Sigmoid colon (tissue), 6 donors: ENCODE measurements at regions not wholly inside any gene's neighbourhood (a gene's known extent, or its start where the extent isn't known, plus 50 kb on each side); places are given as distances from the start of the nearest gene placed in this dataset.

Experiments
- DNase-seq: peaks from one replicate; pipeline ENCODE4 v3.0.0-alpha.2; 2019
- H3K27ac ChIP-seq, 4 donors: fragments of 200-600 bp; sonication (generic); one replicate each; pipeline ENCODE4 v1.5.1; 2016 to 2019; ENCODE audit warnings: mild to moderate bottlenecking in 1 of 4
- H3K27me3 ChIP-seq, 3 donors: fragments of 200-600 bp; sonication (generic); one replicate each; pipeline ENCODE4 v1.5.1; 2019; ENCODE audit warnings: mild to moderate bottlenecking in 1 of 3
- H3K36me3 ChIP-seq, 4 donors: fragments of 200-600 bp; sonication (generic); one replicate each; pipeline ENCODE4 v1.5.1; 2016 to 2019
- H3K4me1 ChIP-seq, 4 donors: fragments of 200-600 bp; sonication (generic); one replicate each; pipeline ENCODE4 v1.5.1; 2017 to 2019
- H3K4me3 ChIP-seq, 4 donors: fragments of 200-600 bp; sonication (generic); one replicate each; pipeline ENCODE4 v1.5.1; 2017 to 2019; ENCODE audit warnings: mild to moderate bottlenecking in 2 of 4, moderate library complexity in 1 of 4
- H3K9me3 ChIP-seq, 4 donors: fragments of 200-600 bp in 3 of 4; sonication (generic) in 3 of 4; one replicate each; pipeline versions ENCODE4 v1.5.1 to v1.6.1; 2013 to 2019
- EP300 ChIP-seq, 4 donors: sonication (generic); formaldehyde crosslinking; IDR thresholded peaks; one replicate each; pipeline ENCODE4 v1.6.1; 2017; ENCODE audit warnings: antibody characterized with exemption in 4 of 4
- POLR2A ChIP-seq, 2 donors: fragments of 450-650 bp; IDR thresholded peaks; one replicate each; pipeline ENCODE4 v1.6.1; 2016; ENCODE audit warnings: antibody characterized with exemption in 2 of 2, mild to moderate bottlenecking in 2 of 2, moderate library complexity in 2 of 2
- POLR2AphosphoS5 ChIP-seq, 4 donors: sonication (generic); formaldehyde crosslinking; IDR thresholded peaks; one replicate each; pipeline ENCODE4 v1.6.1; 2017; ENCODE audit warnings: antibody characterized with exemption in 4 of 4
- WGBS, 2 donors: extraction: QIAGEN DNeasy Blood & Tissue Kit; methylation state at CpG; one replicate each; pipeline ENCODE4 v1.1.7; 2013; 5-methylcytosine and 5-hydroxymethylcytosine counted together
- intact Hi-C: fragments of 100-400 bp; cut with DNase I; formaldehyde crosslinking; loops from one replicate; pipeline ENCODE4 v1.15.1; 2023
- TF ChIP-seq, protein P1 (sequence below), 4 experiments: fragments of 450-650 bp in 3 of 4; fragments of 200-600 bp in 1 of 4; IDR thresholded peaks; one replicate each; pipeline ENCODE4 v1.5.1; 2016 to 2019; ENCODE audit warnings: antibody characterized with exemption in 4 of 4, mild to moderate bottlenecking in 3 of 4, moderate library complexity in 2 of 4
- donor health status: healthy with polysubstance abuse.
- donor health status: healthy.

GRCh38 chr2:226618544-226618874, 181.1 kb downstream of the IRS1 start:
- TF ChIP-seq POLR2AphosphoS5 (IDR thresholded peaks at IDR 0.05) (no peak), EP300 (IDR thresholded peaks at IDR 0.05) (no peak), POLR2A (IDR thresholded peaks at IDR 0.05) (no peak)
- TF ChIP-seq, protein P1, sequence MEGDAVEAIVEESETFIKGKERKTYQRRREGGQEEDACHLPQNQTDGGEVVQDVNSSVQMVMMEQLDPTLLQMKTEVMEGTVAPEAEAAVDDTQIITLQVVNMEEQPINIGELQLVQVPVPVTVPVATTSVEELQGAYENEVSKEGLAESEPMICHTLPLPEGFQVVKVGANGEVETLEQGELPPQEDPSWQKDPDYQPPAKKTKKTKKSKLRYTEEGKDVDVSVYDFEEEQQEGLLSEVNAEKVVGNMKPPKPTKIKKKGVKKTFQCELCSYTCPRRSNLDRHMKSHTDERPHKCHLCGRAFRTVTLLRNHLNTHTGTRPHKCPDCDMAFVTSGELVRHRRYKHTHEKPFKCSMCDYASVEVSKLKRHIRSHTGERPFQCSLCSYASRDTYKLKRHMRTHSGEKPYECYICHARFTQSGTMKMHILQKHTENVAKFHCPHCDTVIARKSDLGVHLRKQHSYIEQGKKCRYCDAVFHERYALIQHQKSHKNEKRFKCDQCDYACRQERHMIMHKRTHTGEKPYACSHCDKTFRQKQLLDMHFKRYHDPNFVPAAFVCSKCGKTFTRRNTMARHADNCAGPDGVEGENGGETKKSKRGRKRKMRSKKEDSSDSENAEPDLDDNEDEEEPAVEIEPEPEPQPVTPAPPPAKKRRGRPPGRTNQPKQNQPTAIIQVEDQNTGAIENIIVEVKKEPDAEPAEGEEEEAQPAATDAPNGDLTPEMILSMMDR (IDR thresholded peaks at IDR 0.05) = no peak
- Histone ChIP-seq H3K27me3 (no peaks in the 10 kb centered on the region), H3K36me3 (no peaks in the 10 kb centered on the region), H3K4me1 (peaks cover 0 to 13% (median 9%) of the 10 kb centered on the region in 4 donors), H3K4me3 (no peak overlapping the region), H3K27ac (no peak overlapping the region), H3K9me3 (no peaks in the 10 kb centered on the region)
- intact Hi-C loops = no loop called here
- no peak for DNase-seq
- 19 to 67% methylated on average over 6 of the region's 6 CpGs for WGBS, 2 donors

GRCh38 chr2:226615891-226616290, 183.7 kb downstream of the IRS1 start:
- intact Hi-C loops = no loop called here
- H3K36me3 ChIP-seq = no peaks in the 10 kb centered on the region
- no peak for TF ChIP-seq POLR2A (IDR thresholded peaks at IDR 0.05)
- no peak for TF ChIP-seq POLR2AphosphoS5 (IDR thresholded peaks at IDR 0.05)
- TF ChIP-seq EP300 (IDR thresholded peaks at IDR 0.05) = no peak
- TF ChIP-seq, protein P1 (IDR thresholded peaks at IDR 0.05) = no peak
- 65 to 80% methylated on average over 2 of the region's 2 CpGs for WGBS, 2 donors
- no peaks in the 10 kb centered on the region for H3K4me1 ChIP-seq
- H3K27ac ChIP-seq = no peak overlapping the region
- H3K4me3 ChIP-seq = no peak overlapping the region
- no peak for DNase-seq
- no peaks in the 10 kb centered on the region for H3K27me3 ChIP-seq
- no peaks in the 10 kb centered on the region for H3K9me3 ChIP-seq

DNA sequence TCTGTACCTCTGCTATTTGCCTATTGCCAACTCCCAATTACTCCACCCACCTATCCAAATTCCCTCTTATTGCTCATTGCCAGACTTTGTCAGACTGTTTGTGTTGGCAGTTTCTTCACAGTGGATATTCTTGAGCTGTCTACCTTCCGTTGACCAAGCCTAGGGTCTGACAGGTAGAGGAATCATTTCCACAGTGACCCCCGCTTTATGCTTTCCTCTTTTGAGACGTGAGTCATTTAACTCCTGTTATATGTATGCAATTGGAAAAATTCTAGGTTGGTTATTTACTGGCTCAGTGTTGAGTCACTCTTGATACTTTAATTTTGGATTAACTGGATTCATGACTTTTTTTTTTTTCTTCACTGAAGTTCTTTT, 187.7 kb downstream of the IRS1 start:
- Histone ChIP-seq H3K36me3 (no peaks in the 10 kb centered on the region), H3K4me3 (no peak overlapping the region), H3K4me1 (no peaks in the 10 kb centered on the region), H3K27me3 (no peaks in the 10 kb centered on the region), H3K27ac (no peak overlapping the region), H3K9me3 (no peaks in the 10 kb centered on the region)
- intact Hi-C loops = no loop called here
- TF ChIP-seq, protein P1 (IDR thresholded peaks at IDR 0.05) = no peak
- TF ChIP-seq POLR2AphosphoS5 (IDR thresholded peaks at IDR 0.05) (no peak), POLR2A (IDR thresholded peaks at IDR 0.05) (no peak), EP300 (IDR thresholded peaks at IDR 0.05) (no peak)
- 82 to 93% methylated on average over 3 of the region's 3 CpGs for WGBS, 2 donors
- DNase-seq = no peak

- intact Hi-C loops = no loop called here
Observed at GRCh38 chr2:226611196-226611943, 188.2 kb downstream of the IRS1 start.

More at GRCh38 chr2:226611196-226611943, 188.2 kb downstream of the IRS1 start:
- no peaks in the 10 kb centered on the region for H3K9me3 ChIP-seq
- no peak for DNase-seq
- no peak for TF ChIP-seq POLR2AphosphoS5 (IDR thresholded peaks at IDR 0.05)
- TF ChIP-seq, protein P1 (IDR thresholded peaks at IDR 0.05) = no peak
- no peak for TF ChIP-seq POLR2A (IDR thresholded peaks at IDR 0.05)
- no peak for TF ChIP-seq EP300 (IDR thresholded peaks at IDR 0.05)
- WGBS, 2 donors = 80% methylated on average over 4 of the region's 4 CpGs
- H3K27ac ChIP-seq = no peak overlapping the region
- H3K4me1 ChIP-seq = no peaks in the 10 kb centered on the region
- H3K36me3 ChIP-seq = no peaks in the 10 kb centered on the region
- H3K27me3 ChIP-seq = no peaks in the 10 kb centered on the region
- no peak overlapping the region for H3K4me3 ChIP-seq
